GM12872 (cell line): ENCODE measurements at regions not wholly inside any gene's neighbourhood (a gene's known extent, or its start where the extent isn't known, plus 50 kb on each side); places are given as distances from the start of the nearest gene placed in this dataset.

ENCODE experiments used
- TF ChIP-seq, protein P1 (sequence below): IDR thresholded peaks from 3 replicates; pipeline ENCODE4 v1.5.1; 2011; ENCODE audit warnings: low read depth, mild to moderate bottlenecking, low read length, moderate library complexity; ENCODE audit not compliant: insufficient read depth

DNA sequence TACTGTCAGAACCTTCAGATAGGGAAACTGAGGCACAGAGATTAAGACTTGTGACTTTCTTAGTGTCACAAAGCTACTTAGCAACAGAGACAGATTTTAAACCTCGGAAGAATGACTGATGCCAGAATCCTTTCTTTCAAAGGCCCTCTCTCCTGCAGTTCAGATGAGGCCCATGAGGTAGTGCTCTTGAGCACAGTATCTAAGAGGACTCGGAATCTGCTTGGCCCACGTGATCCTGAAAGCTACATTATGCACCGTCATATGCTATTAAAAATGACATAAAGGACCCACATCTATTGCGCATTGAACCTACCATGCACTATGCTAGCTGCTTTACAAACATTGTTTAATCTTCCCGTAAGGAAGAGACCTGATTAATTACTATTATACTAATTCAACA lies 355.9 kb downstream of the SFMBT2 start:
- TF ChIP-seq, protein P1, sequence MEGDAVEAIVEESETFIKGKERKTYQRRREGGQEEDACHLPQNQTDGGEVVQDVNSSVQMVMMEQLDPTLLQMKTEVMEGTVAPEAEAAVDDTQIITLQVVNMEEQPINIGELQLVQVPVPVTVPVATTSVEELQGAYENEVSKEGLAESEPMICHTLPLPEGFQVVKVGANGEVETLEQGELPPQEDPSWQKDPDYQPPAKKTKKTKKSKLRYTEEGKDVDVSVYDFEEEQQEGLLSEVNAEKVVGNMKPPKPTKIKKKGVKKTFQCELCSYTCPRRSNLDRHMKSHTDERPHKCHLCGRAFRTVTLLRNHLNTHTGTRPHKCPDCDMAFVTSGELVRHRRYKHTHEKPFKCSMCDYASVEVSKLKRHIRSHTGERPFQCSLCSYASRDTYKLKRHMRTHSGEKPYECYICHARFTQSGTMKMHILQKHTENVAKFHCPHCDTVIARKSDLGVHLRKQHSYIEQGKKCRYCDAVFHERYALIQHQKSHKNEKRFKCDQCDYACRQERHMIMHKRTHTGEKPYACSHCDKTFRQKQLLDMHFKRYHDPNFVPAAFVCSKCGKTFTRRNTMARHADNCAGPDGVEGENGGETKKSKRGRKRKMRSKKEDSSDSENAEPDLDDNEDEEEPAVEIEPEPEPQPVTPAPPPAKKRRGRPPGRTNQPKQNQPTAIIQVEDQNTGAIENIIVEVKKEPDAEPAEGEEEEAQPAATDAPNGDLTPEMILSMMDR, result peak; percentile 49

DNA sequence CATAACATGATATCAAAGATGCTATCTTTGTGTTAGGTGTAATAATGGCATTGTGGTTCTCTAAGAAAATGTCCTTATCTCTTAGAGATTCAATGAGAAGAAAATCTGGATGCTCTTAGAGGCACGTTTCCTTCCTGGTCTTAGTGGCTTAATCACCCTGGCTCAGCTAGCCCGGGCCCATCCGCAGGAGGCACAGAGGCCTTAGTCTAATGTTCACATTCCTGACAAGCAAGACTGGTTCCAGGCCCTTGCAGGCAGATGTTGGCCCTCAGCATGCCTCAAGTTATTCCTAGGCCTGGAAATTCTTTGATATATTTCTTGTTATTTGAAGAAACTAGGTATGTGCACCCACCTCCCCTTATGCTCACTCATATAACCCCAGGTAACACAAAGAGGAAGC lies 357.6 kb downstream of the SFMBT2 start:
- TF ChIP-seq, protein P1, result no peak

DNA sequence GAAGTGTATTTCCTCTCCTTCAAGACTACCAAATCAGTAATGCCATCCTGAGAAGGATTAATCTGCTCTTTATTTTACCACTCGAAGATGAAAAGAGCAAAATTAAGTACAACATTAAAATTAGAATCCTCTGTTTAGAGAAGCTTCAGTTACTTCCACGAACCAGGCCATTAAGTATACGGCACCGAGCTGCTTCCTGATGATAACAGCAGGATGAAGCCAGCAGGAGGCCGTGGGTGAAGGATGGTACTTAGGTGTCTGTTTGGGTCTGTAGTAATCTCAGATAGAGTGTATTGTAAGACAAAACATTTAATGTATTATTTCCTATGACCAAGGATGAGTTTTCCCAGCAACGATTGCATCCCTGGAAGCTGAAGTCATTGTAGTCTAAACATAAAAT lies 362.8 kb downstream of the SFMBT2 start:
- TF ChIP-seq, protein P1, result no peak

DNA sequence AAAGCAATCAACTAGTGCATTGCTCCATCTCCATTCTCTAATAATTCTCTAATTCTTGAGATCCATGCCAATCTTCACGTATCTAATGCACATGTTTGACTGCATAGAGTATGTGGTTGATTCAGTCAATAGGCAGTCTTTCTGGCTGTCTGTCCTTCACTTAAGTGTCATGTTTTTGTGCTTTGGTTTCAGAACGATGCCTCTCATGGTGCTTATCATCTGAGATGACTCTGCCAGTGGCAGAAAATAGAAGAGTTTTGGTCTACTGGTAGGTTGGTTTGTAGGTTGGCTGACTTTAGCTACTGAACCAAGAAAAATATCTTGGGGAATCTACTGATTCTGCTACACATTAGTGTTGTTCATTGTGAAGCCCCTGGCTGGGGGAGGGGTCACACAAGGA lies 364.2 kb downstream of the SFMBT2 start:
- TF ChIP-seq, protein P1, result no peak

DNA sequence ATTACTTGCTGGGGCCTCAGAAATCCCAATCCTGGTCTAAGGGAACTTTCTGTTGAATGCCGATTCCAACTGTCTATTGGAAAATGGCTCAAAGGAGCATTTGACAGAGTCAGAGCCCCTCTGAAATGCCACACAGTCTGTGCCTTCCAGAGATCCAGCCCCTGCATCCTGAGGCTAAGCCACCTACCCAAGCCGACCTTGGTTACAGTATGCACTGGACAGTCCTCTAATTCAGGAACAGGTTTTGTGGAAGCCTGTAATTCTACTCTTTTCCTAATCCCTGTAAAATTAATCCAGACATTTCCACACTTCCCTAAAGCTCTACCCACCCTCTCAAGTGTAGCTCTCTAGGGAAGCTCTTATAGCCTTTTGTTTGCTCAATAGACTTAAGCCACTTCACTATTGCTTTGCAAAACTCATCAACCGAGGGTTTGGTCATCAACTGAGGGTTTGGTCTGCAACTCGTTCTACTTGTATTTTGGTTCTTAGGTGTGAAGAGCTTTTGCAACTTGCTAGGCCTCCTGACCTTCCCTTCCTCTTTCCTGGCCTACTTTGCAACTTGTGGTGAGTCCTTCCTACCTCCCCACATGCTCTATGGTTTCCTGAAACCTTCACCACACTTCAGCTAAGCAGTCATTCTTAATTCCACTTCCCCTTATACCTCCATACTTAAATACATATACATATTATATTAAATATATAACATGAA lies 364.8 kb downstream of the SFMBT2 start:
- TF ChIP-seq, protein P1, result no peak

DNA sequence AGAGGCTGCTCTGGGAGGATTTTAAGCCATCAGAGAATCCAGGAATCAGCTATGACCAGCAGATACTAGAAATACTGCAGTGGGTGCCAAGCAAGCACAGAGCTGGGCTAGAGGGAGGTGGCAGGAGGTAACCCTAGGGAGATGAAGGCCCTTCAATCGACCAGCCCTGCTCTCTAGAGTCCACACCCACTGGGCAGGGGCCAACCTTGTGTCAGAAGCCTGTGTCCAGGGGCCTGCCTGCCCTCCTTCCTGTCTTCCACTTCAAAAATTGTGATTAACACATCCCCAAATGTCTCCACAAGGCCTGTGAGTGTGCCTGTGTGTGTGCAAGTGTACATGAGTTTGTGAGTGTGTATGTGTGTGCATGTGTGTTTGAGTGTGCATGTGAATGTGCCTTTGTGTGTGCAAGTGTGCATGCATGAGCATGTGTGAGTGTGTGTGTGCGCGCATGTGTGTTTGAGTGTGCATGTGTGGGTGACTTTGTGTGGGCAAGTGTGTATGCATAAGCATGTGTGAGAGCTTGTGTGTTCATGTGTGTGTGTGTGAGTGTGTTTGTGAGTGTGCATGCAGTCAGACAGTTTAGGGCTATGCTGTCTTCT lies 367.7 kb downstream of the SFMBT2 start:
- TF ChIP-seq, protein P1, result no peak

DNA sequence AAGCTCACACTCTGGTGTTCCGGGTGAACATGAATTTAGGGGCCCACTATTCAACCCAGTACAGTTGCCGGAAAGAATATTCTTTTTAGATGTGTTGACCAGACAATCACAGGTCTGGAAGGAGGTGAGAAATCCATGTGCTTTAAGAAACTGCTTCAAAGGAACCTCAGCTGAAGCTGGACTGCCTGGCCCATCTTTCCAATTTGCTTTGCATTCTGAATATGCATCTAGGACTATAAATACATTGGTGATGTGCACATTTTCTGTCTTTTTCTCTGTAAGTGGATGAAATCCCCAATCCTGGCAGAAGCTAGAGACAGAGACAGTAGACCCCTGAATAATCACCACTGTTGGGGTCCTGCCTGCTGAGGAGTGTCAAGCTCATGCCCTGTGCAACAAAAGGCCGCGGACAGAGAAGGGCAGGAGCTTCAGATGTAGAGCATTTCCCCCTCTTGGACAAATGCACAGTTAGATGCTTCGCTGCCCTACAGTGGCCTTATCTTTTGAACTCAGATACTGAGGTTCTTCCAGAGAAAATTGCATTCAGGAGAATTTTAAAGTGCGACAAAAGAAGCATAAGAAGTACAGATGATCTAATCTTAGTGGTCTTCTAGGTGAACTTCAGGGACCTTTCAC lies 368.3 kb downstream of the SFMBT2 start:
- TF ChIP-seq, protein P1, result no peak
